NCI-H526 (cell line): ENCODE measurements at regions not wholly inside any gene's neighbourhood (a gene's known extent, or its start where the extent isn't known, plus 50 kb on each side); places are given as distances from the start of the nearest gene placed in this dataset.

Experiments used
- DNase-seq, 2 experiments: peaks; one replicate each; lab custom pipeline; 2025; lab: John Stamatoyannopoulos, UW

GRCh38 chr20:53837126-53837826 lies 233.1 kb downstream of the BCAS1 start:
- no peak for DNase-seq

- DNase-seq: no peak
Measured at GRCh38 chr20:53834749-53835148, 235.6 kb downstream of the BCAS1 start.

DNA sequence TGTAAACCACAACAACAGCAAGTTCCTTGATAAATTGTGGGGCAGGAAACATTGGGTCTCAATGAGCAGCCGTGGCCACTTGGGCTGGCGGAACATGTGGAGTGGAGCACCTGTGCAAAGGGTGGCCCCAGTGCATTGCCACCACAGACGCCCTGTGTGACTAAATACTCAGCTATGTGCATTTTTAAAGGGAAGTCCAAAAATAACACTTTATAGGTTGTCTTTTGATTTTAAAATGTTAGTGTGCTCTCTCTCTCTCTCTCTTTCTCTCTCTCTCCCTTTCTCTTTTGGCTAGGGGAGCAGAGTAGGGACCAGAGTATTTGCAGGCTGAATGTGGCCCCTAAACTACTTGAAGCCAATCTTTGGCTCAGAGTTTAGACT lies 236.3 kb downstream of the BCAS1 start:
- DNase-seq: no peak

DNA sequence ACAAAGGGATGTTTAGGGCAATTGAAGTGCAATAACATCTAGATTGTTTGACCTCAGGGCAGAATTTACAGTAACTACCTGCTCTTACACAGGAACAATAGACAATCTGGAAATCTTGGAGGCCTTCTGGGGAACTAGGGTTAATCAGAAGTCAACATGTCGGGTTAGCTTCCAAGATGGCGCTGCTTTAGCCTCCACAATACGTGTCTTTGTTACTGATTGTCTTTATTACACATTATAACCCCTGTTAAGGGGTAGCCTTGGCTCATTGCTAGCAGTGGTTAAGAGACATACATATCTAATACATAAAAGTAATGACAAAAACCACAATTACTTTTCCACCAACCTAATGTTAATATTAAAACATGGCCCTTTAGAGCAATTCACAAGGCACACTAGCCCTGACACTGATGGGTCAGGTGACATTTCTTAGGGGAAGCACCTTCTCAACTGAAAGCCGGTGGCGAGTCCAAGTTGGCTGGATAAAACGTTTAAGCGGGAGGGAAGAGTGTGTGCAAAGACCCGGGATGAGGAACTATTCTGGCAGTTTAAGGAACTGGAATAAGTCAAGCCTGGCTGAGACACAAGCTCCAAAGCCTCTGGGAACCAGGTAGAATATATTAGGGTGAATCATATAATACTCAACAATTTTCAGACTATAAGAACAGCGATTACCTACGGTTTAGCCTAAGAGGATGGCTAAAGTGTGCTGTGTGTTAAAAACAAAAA lies 236.9 kb downstream of the BCAS1 start:
- no peak for DNase-seq

DNA sequence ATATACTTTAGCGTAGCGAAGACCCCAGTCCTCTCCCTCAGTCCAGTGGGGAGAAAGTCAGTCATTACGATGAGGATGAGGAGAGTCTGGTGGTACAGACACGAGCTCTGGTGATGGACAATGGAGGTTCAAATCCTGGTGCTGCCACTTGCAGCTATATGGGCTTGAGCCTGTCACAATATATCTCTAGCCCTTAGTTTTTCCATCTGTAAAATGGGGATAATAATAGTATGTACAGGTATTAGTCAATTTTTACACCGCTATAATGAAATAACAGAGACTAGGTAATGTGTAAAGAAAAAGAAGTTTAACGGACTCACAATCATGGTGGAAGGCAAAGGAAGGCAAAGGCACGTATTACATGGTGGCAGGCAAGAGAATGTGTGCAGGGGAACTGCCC lies 237.9 kb downstream of the BCAS1 start:
- no peak for DNase-seq

GRCh38 chr20:53831812-53832211 lies 238.2 kb upstream of the ZNF217 start:
- DNase-seq: no peak

- DNase-seq: no peak
Measured at GRCh38 chr20:53831228-53831627, 237.6 kb upstream of the ZNF217 start.

DNA sequence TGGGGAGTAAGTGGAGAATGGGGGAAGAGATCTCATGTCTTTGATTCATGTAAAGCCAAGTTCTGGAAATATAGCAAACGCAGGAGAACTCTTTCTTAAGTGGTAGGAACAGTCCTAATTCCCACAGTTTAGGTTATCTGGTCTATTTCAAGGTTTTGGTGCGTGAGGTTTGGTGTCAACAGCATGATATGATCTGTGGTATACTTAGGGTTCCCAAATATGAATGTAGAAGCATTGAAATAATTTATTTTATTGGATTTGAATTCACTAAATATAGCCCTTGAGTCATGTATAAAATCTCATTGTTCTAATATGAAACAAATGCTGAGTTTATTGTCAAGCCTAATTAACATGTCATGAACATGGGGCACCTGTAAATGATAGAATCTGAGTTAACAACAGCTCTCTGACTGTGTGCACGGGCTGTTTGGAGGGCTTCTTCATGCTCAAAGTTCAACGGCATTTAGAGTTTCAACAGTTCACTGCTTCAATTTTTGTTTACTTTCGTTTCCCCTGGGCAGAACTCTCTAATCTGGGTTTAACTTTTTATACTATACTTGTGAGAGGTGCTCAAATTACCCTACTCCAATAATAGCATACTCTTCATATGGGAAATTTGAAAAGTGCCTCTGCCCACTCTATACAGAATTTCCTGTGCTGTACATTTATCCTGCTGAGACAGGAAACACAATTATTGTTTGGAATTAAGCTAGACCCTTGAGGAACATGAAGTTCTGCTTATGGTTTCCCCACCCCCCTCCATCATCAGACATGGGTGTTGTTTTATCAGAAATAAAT lies 236.3 kb upstream of the ZNF217 start:
- DNase-seq: no peak

GRCh38 chr20:53829255-53829723 lies 235.7 kb upstream of the ZNF217 start:
- no peak for DNase-seq

- peak in 1 of 2 experiments; percentile 12 for DNase-seq
Measured at GRCh38 chr20:53828682-53829254, 235.1 kb upstream of the ZNF217 start.

DNA sequence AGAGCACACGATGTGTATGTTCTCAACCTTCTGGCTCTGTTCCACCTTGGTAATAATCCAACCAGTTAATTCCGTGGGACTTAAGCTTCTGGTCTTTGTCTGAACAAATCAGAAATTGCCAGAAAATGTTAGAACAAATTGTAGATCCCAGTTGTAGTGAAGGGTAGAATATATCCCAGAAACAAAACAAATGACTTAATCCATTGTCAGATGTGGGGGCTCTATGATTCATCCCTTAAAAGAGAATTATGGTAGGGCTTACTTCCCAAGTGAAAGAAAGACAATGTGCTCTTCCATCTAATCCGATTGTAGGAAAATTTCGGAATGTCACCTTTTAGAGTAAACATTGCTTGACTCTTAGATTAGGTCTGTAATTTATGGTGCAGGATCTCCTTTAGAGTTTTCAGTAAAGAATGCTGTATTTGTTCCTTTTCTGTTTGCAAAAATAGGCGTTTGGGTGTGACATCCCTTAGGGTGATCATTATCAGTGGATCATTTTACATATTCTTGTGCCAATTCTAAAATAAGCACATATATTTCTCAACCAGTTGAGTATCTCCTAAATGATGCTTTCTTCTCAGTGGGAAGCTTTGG lies 234.5 kb upstream of the ZNF217 start:
- no peak for DNase-seq

- no peak for DNase-seq
Measured at GRCh38 chr20:53827292-53828087, 233.9 kb upstream of the ZNF217 start.

- DNase-seq: no peak
Measured at GRCh38 chr20:53826597-53827291, 233.1 kb upstream of the ZNF217 start.

- no peak for DNase-seq
Measured at GRCh38 chr20:53826090-53826489, 232.5 kb upstream of the ZNF217 start.

DNA sequence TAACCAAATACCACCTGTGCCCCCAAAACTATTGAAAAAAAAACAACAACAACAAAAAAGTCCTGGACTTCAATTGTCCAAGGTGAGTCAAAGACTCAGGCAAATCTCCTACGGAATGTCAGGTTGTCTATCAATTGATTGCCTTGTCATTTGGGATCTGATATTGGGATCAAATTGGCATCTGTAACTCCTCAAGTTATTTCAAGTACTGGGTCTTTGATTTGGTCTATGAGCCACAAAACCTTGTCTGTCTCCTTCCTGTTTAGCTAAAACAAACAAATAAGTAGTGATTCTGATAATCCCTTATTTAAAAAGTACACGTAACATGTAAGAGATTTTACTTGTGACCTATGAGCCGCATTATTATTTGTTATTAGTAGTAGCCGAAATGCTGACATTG lies 231.6 kb upstream of the ZNF217 start:
- DNase-seq: no peak

DNA sequence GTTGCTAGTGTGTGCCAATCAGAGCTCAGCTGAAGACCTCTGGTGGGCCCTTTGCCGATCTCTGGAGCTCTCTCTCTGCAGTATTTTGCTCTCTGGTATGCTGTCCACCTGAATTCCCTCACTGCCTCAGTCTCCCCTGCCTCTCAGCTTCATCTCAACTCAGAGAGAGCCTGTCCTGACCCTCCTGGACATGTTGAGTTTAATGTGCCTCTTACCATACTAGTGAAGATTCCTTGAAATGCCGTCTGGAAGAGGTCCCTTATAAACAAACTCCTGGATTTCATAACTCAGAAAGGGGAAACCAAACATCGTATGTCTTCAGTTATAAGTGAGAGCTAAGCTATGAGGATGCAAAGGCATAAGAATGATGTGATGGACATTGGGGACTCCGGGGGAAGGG lies 231.1 kb upstream of the ZNF217 start:
- no peak for DNase-seq

DNA sequence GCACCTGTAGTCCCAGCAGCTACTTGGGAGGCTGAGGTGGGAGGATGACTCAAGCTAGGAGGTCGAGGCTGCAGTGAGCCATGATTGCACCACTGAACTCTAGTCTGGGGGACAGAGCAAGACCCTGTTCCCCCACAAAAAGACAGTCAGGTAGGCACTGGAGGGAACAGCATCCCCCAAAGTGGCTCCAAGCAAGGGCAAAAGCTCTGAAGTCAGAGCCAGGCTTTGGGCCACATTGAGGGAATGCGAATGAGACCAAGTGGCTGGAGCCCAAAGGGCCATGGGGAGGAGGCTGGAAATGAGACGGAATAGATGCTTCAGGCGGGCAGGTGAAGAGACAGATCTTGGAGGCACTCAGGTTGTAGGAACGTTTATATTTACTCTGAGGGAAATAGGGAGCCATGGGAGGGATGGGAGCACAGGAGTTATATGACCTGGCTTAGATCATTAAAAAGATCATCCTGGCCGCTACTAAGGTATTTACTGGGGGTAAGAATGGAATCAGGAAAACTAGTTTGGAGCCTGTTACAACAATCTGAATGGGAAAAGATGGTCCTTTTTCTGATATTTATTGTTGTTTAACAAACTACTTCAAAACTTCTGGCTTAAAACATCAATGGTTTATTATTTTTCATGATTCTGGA lies 229.6 kb upstream of the ZNF217 start:
- no peak for DNase-seq

- no peak for DNase-seq
Measured at GRCh38 chr20:53822534-53822933, 228.9 kb upstream of the ZNF217 start.

DNA sequence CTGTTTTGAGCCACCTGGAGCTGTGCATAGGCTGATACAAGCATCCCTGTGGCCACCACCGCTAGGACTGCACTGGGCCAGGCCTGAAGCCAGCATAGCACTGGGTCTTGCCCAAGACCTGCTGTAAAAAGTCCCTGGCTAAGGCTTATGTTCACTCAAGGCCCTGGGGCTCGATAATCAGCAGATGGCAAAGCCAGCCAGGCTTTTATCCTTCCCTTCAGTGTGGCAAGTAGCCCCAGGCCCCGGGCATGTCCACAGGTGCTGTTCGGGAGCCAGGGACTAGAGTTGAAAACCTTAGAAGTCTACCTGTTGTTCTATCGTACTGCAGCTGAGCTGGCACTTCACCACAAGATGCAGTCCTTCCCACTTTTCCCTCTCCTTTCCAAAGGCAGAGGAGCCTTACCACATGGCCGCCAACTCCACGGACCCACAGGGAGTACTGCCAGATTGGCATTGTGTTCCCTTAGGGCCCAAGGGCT lies 226.4 kb upstream of the ZNF217 start:
- DNase-seq: no peak
